ENCODE measurements at regions not wholly inside any gene's neighbourhood (a gene's known extent, or its start where the extent isn't known, plus 50 kb on each side); places are given as distances from the start of the nearest gene placed in this dataset.

DNA sequence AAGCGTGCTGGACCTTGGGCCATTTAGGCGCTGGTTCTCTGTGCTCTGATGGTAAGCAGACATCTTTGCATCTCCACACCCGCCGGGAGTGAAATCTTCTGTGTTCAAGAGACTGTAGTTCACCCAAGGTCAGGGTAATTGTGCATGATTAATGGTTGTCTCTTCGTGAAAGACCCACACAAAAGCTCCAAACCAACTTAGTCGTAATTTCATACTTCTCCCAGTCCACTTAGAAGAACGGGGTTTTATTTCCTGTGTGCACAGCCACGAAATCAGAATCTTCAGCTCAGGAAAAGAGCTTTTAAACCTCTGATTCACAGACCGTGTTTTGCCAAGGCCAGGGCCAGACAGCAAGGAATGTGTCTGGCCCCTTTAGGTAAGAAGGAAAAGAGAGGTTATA, 640.9 kb downstream of the MED13L start:
- Mint-ChIP-seq H3K4me3 (no peak overlapping the region), H3K27me3 (ENCODE audit: insufficient read depth) (peaks cover 3% of the 10 kb centered on the region), H3K9me3 (no peaks in the 10 kb centered on the region), H3K4me1 (ENCODE audit: low read depth) (peaks cover 42% of the 10 kb centered on the region), H3K36me3 (ENCODE audit: low read depth) (no peaks in the 10 kb centered on the region), H3K27ac (no peak overlapping the region)
- TF ChIP-seq, protein P1, sequence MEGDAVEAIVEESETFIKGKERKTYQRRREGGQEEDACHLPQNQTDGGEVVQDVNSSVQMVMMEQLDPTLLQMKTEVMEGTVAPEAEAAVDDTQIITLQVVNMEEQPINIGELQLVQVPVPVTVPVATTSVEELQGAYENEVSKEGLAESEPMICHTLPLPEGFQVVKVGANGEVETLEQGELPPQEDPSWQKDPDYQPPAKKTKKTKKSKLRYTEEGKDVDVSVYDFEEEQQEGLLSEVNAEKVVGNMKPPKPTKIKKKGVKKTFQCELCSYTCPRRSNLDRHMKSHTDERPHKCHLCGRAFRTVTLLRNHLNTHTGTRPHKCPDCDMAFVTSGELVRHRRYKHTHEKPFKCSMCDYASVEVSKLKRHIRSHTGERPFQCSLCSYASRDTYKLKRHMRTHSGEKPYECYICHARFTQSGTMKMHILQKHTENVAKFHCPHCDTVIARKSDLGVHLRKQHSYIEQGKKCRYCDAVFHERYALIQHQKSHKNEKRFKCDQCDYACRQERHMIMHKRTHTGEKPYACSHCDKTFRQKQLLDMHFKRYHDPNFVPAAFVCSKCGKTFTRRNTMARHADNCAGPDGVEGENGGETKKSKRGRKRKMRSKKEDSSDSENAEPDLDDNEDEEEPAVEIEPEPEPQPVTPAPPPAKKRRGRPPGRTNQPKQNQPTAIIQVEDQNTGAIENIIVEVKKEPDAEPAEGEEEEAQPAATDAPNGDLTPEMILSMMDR (IDR thresholded peaks at IDR 0.05) = no peak
- DNase-seq = no peak

DNA sequence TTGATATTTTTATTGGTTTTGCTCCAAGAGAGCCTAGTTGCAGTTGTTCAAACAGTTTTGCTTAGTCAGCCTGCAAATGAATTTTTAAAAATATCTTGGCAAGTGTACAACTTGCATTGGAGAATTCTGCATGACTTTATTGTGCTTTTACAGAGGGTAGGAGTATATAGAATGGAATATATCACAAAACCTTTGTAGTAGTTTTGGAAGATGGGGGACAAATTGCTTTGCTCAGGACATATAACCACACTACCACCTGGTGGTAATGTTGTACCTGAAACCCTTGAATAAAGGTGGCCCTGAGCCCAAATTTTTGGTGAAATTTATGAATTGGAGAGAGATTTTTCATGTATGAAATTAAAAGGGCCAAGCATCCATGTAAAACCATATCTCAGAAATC, 645.2 kb downstream of the MED13L start:
- H3K27ac Mint-ChIP-seq = no peak overlapping the region
- H3K4me1 Mint-ChIP-seq (ENCODE audit: low read depth) = peaks cover 33% of the 10 kb centered on the region
- H3K9me3 Mint-ChIP-seq = no peaks in the 10 kb centered on the region
- TF ChIP-seq, protein P1 (IDR thresholded peaks at IDR 0.05) = peak; percentile 64
- no peak for DNase-seq
- no peaks in the 10 kb centered on the region for H3K36me3 Mint-ChIP-seq (ENCODE audit: low read depth)
- H3K27me3 Mint-ChIP-seq (ENCODE audit: insufficient read depth) = peaks cover 2% of the 10 kb centered on the region
- no peak overlapping the region for H3K4me3 Mint-ChIP-seq

DNA sequence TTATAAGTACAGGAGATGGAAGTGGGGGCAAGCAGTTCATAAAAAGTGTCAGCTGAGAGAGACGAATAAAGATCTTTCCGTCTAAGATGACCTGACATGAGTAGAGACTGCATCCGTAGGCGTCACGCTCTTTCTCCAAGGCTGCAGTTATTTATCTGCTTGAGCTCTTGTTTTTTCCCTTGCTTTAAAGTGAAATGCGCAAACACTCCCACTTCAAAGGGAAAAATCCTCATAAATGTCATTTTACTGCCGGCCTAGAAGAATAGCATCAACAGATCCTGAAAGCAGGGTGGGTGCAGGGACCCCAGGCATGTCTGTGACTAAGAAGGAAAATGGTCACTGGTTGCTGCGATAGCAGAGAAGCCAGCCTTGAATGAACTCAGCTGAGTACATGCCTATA, 647.4 kb downstream of the MED13L start:
- DNase-seq = no peak
- H3K4me3 Mint-ChIP-seq = no peak overlapping the region
- 0 out of 2 replicates have a peak, but pooled peaks cover 1% of the 10 kb centered on the region for H3K36me3 Mint-ChIP-seq (ENCODE audit: low read depth)
- H3K27ac Mint-ChIP-seq = no peak overlapping the region
- H3K4me1 Mint-ChIP-seq (ENCODE audit: low read depth) = peaks cover 15% of the 10 kb centered on the region; the same call in 1 of the 2 replicates
- peaks cover 1% of the 10 kb centered on the region; the same call in 1 of the 2 replicates for H3K9me3 Mint-ChIP-seq
- TF ChIP-seq, protein P1 (IDR thresholded peaks at IDR 0.05) = no peak
- peaks cover 3% of the 10 kb centered on the region; the same call in 1 of the 2 replicates for H3K27me3 Mint-ChIP-seq (ENCODE audit: insufficient read depth)

DNA sequence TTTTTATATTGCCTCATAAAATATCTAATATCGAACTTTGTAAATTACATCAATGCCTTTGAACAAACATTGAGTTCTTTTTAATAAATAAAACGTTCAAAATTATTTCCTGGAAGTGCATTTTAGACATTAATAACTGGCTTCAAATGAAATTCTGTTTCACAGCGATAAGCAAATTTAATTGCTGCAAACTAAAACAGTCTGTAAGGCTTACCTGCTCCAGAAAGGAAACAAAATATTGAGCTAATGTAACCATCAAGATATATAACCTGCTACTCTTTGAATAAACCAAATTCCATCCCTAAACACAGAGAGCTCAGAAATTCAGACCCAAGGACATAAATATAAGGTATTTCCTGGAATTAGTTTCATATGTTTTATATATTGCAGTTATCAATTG, 651.3 kb downstream of the MED13L start:
- Mint-ChIP-seq H3K9me3 (peaks cover 5% of the 10 kb centered on the region; the same call in 1 of the 2 replicates), H3K36me3 (ENCODE audit: low read depth) (0 out of 2 replicates have a peak, but pooled peaks cover 5% of the 10 kb centered on the region), H3K4me3 (no peak overlapping the region), H3K27ac (no peak overlapping the region), H3K4me1 (ENCODE audit: low read depth) (no peaks in the 10 kb centered on the region), H3K27me3 (ENCODE audit: insufficient read depth) (peaks cover 4% of the 10 kb centered on the region)
- TF ChIP-seq, protein P1 (IDR thresholded peaks at IDR 0.05) = no peak
- DNase-seq = no peak

DNA sequence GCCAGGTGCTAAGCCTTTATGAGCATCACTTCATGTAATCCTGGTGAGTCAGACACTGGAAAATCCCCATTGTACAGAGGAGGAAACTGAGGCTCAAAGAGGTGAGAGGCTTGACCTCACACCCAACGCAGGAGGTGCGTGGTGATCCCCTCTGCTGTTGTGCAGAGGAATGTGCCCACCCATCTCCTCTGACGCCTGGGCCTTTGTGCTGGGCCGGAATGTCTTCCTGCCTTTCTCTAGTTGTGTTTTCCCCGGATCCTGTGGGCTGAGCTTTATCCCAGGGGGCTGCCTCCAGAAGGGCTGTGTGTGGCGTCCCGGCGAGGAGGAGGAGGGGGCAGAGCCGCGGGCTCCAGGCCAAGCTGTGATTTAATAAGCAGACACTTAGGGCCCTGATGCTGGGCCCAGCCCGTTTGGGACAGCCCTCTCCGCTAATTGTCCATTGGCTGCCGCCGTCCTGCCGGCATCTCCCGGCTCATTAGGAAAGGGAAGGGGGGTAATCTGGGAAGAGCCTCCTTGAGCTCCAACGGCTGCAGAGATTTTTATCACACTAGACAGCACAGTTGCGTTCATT, 653.6 kb downstream of the MED13L start:
- H3K27me3 Mint-ChIP-seq (ENCODE audit: insufficient read depth) = peaks cover 6% of the 10 kb centered on the region
- peaks cover 5% of the 10 kb centered on the region; the same call in 1 of the 2 replicates for H3K9me3 Mint-ChIP-seq
- no peak for DNase-seq
- H3K4me3 Mint-ChIP-seq = no peak overlapping the region
- H3K27ac Mint-ChIP-seq = no peak overlapping the region
- TF ChIP-seq, protein P1 (IDR thresholded peaks at IDR 0.05) = no peak
- no peaks in the 10 kb centered on the region for H3K4me1 Mint-ChIP-seq (ENCODE audit: low read depth)
- 0 out of 2 replicates have a peak, but pooled peaks cover 5% of the 10 kb centered on the region for H3K36me3 Mint-ChIP-seq (ENCODE audit: low read depth)
